ENCODE measurements at regions not wholly inside any gene's neighbourhood (a gene's known extent, or its start where the extent isn't known, plus 50 kb on each side); places are given as distances from the start of the nearest gene placed in this dataset.
"Not testable (repeated sequence)": the region's sequence is repeated elsewhere in the genome, so short reads cannot be mapped to it uniquely, and the experiment has no call there.

- no peak for DNase-seq (ENCODE audit: low read depth, low spot score)
- Histone ChIP-seq H3K27me3 (ENCODE audit: control insufficient read depth, insufficient read depth, low read length) (peaks cover 29% of the 10 kb centered on the region), H3K4me3 (ENCODE audit: low read depth, low read length) (no peak overlapping the region), H3K27ac (ENCODE audit: low read depth, low read length) (no peak overlapping the region), H3K9me3 (ENCODE audit: control insufficient read depth, insufficient read depth, low read length) (peaks cover 6% of the 10 kb centered on the region)
- POLR2A ChIA-PET, result no interaction called here
- TF ChIP-seq CTCF (IDR thresholded peaks at IDR 0.05; ENCODE audit: low read depth, low read length), result no peak
- CTCF ChIA-PET, result no interaction called here
Observed at GRCh38 chr1:25116832-25117231, 115.5 kb downstream of the SYF2 start.

- H3K9me3 ChIP-seq (ENCODE audit: control insufficient read depth, insufficient read depth, low read length); H3K27ac ChIP-seq (ENCODE audit: low read depth, low read length); POLR2A ChIA-PET; CTCF ChIA-PET; H3K4me3 ChIP-seq (ENCODE audit: low read depth, low read length); DNase-seq (ENCODE audit: low read depth, low spot score): not testable (repeated sequence)
- peaks cover 32% of the 10 kb centered on the region for H3K27me3 ChIP-seq (ENCODE audit: control insufficient read depth, insufficient read depth, low read length)
Observed at GRCh38 chr1:25116117-25116516, 116.2 kb downstream of the SYF2 start.

GRCh38 chr1:25113731-25114130, 118.6 kb downstream of the SYF2 start:
- no peak for DNase-seq (ENCODE audit: low read depth, low spot score)
- peaks cover 11% of the 10 kb centered on the region; the same call in 1 of the 2 replicates for H3K9me3 ChIP-seq (ENCODE audit: control insufficient read depth, insufficient read depth, low read length)
- H3K4me3 ChIP-seq (ENCODE audit: low read depth, low read length), result no peak overlapping the region
- peaks cover 28% of the 10 kb centered on the region for H3K27me3 ChIP-seq (ENCODE audit: control insufficient read depth, insufficient read depth, low read length)
- no peak for TF ChIP-seq CTCF (IDR thresholded peaks at IDR 0.05; ENCODE audit: low read depth, low read length)
- POLR2A ChIA-PET, result no interaction called here
- CTCF ChIA-PET, result no interaction called here
- H3K27ac ChIP-seq (ENCODE audit: low read depth, low read length), result no peak overlapping the region

DNA sequence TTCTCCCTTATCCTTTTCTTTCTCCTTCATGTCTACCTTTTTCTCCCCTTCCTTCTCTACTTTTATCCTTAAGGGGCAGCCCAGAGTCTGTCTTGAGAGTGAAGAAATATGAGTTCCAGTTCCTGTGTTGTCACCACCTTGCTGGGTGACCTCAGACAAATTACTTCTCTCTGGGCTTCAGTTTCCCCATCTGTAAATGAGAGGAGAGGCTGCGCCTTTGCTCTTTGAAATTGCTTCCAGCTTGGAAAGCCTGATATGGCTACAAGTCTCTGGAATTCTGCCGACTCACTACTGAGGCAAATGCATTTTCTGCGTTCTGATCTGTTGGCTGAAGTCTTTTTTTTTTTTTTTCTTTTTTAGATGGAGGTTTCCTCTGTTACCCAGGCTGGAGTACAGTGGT, 119.2 kb downstream of the SYF2 start:
- peaks cover 28% of the 10 kb centered on the region for H3K27me3 ChIP-seq (ENCODE audit: control insufficient read depth, insufficient read depth, low read length)
- CTCF ChIA-PET, result interaction anchor here (0.8 kb wide), 1 partner anchor 11 kb away, joined by 4 read pairs; no protein-coding TSS in a partner anchor
- TF ChIP-seq CTCF (IDR thresholded peaks at IDR 0.05; ENCODE audit: low read depth, low read length), result no peak
- H3K9me3 ChIP-seq (ENCODE audit: control insufficient read depth, insufficient read depth, low read length), result peaks cover 11% of the 10 kb centered on the region; the same call in 1 of the 2 replicates
- H3K4me3 ChIP-seq (ENCODE audit: low read depth, low read length), result no peak overlapping the region
- POLR2A ChIA-PET, result interaction anchor here (0.7 kb wide), 1 partner anchor 1095 kb away, joined by 6 read pairs; no protein-coding TSS in a partner anchor
- no peak for DNase-seq (ENCODE audit: low read depth, low spot score)
- no peak overlapping the region for H3K27ac ChIP-seq (ENCODE audit: low read depth, low read length)

GRCh38 chr1:25112400-25112799, 119.9 kb downstream of the SYF2 start:
- Histone ChIP-seq H3K9me3 (ENCODE audit: control insufficient read depth, insufficient read depth, low read length) (peaks cover 10% of the 10 kb centered on the region; the same call in 1 of the 2 replicates), H3K4me3 (ENCODE audit: low read depth, low read length) (no peak overlapping the region), H3K27me3 (ENCODE audit: control insufficient read depth, insufficient read depth, low read length) (peaks cover 26% of the 10 kb centered on the region), H3K27ac (ENCODE audit: low read depth, low read length) (no peak overlapping the region)
- DNase-seq (ENCODE audit: low read depth, low spot score), result no peak
- POLR2A ChIA-PET, result no interaction called here
- TF ChIP-seq CTCF (IDR thresholded peaks at IDR 0.05; ENCODE audit: low read depth, low read length), result no peak
- CTCF ChIA-PET, result interaction anchor here (0.8 kb wide), 1 partner anchor 11 kb away, joined by 4 read pairs; no protein-coding TSS in a partner anchor
